Brain pericyte (primary cell): ENCODE measurements at regions not wholly inside any gene's neighbourhood (a gene's known extent, or its start where the extent isn't known, plus 50 kb on each side); places are given as distances from the start of the nearest gene placed in this dataset.

ENCODE experiments used
- DNase-seq: peaks from one replicate; pipeline ENCODE4 v3.0.0-alpha.2; 2012; ENCODE audit warnings: low read depth, low spot score

- no peak for DNase-seq
Observed at GRCh38 chr5:93930098-93930497, 188.7 kb upstream of the POU5F2 start.

DNA sequence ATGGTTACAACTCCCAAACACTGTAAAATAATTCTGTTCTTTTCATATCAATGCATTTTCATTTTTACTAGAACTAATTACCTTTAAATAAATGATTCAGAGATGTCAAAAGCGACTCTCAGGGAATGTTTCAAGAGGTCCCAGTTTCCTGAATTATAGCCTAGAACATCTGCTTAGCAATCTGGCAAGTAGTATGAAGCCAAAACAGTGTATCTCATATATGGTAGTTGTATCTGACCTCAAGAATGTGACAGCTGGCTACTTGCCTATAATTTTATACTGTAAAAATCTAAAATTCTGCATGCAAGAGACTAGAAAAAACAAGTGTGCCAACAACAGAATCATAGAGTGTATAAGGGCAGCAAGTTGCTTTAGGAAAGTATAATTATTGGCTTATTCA, 187.7 kb upstream of the POU5F2 start:
- no peak for DNase-seq

GRCh38 chr5:93926831-93927620, 185.6 kb upstream of the POU5F2 start:
- DNase-seq, result no peak

DNA sequence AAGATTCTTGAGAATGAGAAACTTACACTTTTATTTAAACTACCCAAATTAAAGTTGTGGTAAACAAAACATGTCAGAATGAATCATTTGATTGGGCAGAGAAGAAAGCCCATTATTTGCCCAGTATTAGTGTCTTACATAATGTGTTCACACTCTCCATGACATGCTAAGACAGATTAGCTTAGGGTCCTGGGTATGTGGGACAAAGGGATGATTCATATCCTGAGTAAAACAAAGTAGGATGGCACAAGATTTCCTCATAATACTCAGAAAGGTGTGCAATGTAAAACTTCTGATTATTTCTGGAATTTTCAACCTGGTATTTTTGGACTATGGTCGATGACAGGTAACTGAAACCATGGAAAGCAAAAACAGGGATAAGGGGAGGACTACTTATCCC, 183.9 kb upstream of the POU5F2 start:
- no peak for DNase-seq

DNA sequence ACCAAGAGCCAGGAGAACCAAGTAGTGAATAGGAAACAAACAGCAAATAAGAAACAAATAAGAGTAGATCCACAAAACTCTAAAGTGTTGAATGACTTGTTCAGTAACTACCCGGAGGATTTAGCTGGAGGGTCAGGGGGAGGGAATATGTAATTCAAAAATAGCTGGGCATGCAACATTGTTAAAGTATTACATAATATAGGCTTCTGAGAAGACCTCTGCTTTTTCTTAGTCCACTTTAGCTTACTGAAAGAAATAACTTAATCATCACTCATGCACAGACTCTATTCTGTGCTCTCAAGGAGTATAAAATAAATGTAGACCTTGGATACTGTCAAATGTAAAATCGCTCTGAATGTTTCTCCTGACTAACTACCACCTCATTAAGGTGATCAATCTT, 183.2 kb upstream of the POU5F2 start:
- DNase-seq, result no peak

GRCh38 chr5:93922551-93922950, 181.2 kb upstream of the POU5F2 start:
- no peak for DNase-seq

GRCh38 chr5:93921001-93921400, 179.6 kb upstream of the POU5F2 start:
- DNase-seq, result no peak

- DNase-seq, result no peak
Observed at GRCh38 chr5:93916872-93917271, 175.5 kb upstream of the POU5F2 start.

GRCh38 chr5:93915142-93915553, 173.7 kb upstream of the POU5F2 start:
- DNase-seq, result no peak

GRCh38 chr5:93911609-93912008, 170.2 kb upstream of the POU5F2 start:
- DNase-seq, result no peak

GRCh38 chr5:93909356-93909755, 168.0 kb upstream of the POU5F2 start:
- DNase-seq, result no peak

- DNase-seq, result no peak
Observed at GRCh38 chr5:93904917-93905316, 163.5 kb upstream of the POU5F2 start.

DNA sequence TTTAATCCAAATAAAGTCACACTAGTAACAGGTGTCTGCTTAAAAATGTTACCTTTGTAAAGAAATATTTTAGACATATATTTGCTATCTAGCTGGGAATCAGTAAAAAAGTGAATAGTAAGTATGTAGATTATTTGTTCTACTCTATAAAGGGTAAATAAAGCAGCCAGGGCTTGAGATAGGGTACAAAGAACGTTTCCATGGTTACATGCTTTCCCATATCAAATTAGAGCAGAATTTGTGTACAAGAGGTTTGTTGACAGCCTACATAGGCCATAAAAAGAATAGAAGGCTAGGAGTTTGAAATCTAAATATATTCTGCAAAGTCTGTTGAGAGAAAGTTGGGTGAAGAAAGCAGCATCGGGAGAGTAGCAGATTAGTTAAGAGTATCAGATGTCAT, 160.9 kb upstream of the POU5F2 start:
- DNase-seq, result no peak

DNA sequence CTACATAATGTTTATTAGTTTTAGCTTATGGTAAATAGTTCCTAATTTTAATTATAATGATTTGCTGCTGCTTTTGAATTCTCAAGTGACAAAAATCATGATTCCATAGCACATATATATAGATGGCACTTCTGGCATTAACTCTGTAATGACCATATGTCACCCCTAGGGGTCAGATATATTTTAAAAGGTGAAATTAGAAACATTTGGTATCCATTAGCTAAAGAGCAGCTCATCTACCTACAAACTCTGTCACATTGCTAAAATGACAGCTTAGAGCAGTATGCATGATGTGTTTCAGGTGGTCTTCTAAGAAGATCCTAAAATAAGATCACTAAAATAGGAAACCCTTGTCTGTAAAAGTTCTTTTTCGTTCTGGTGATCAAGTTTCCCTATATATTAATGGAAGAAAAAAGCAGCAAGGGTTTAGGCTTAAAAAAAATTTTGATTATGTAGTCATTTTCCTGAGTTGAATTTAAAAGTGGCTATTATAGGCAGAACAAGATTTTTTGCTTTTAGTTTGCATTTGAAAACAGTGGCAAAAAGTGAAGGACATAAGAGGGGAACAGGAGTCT, 157.7 kb upstream of the POU5F2 start:
- no peak for DNase-seq

- DNase-seq, result no peak
Observed at GRCh38 chr5:93894601-93895354, 153.4 kb upstream of the POU5F2 start.

DNA sequence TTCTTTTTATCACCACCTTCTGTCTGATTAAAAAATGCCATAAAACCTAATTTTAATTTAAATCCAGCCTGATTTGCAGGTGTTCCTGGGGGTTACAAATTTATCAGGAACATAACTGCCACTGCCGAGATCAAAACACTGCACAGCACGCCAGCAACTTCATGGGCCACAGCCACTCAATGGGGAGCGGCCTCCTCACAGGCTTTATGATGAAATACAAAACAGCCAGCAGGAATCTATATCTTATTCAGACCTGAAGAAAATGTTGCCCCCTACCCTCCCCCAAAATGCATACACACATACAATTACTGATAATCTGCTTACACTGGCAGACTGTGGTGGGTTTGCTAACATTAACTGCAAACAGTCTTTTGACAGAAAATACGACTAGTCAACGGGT, 151.7 kb upstream of the POU5F2 start:
- no peak for DNase-seq

GRCh38 chr5:93892481-93892880, 151.1 kb upstream of the POU5F2 start:
- no peak for DNase-seq

DNA sequence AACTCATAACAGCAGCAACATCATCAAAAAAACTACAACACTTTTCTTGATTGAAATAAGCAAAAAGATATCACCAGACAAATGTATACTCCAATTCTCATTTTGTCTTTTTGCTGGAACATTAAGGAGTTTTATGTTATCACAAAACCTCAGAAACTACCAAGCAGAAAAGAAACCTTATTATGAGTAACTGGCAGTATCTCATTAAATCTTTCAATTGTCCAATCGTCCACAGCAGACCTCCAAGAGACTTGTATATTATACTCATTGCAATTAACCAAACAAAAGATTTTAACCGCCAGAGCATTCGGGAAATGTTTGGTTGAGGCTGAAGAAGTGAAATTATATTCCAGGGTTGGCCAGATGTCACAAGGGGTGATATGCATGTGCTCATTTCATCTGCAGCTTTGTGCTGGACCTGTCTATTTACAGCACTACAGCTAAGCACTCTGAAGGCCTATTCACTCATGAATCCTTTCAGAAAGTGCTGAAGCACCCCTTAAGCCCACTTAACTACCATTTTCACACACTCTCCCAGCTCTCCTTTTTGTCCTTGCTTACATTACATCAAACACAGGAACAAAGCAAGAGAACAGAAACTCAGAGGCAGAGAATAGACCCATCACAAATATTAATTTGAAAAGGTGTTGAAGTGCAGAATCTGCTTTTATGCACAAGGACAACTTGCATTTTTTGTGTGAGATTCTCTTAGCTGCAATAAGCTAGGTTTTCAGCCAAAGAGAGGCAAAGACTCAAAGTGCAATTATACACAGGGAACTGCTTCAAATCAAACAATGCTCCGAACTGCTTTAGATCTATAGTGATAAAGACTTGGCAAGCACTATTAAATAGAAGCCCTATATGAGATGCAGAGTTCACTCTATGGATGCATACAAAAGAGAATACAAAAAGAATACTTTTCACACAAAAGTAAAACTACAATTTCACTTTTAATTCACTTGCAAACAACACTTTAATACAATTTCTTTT, 150.4 kb upstream of the POU5F2 start:
- DNase-seq, result no peak

GRCh38 chr5:93890657-93891056, 149.3 kb upstream of the POU5F2 start:
- no peak for DNase-seq

GRCh38 chr5:93887678-93888077, 146.3 kb upstream of the POU5F2 start:
- DNase-seq, result no peak

GRCh38 chr5:93886917-93887361, 145.5 kb upstream of the POU5F2 start:
- DNase-seq, result peak; percentile 25
